SK-N-SH (cell line): ENCODE measurements at regions not wholly inside any gene's neighbourhood (a gene's known extent, or its start where the extent isn't known, plus 50 kb on each side); places are given as distances from the start of the nearest gene placed in this dataset.

Experiments used
- CTCF ChIA-PET: fragments of 300-600, 350-600 bp; formaldehyde crosslinking; extraction: SDS; loops from one replicate; lab custom pipeline; 2021; lab: Yijun Ruan, JAX
- POLR2A ChIA-PET: fragments of 350-600 bp; sonication (Branson Sonifier 250); formaldehyde crosslinking; extraction: SDS; loops from one replicate; lab custom pipeline; 2020; ENCODE audit warnings: antibody characterized with exemption, inconsistent platforms; lab: Yijun Ruan, JAX
- DNase-seq: peaks from one replicate; pipeline ENCODE4 v3.0.0; 2012
- H2AFZ ChIP-seq: fragments of 200-600 bp; sonication (generic); 2 replicates; pipeline ENCODE4 v1.8.1; 2016; ENCODE audit warnings: antibody characterized with exemption, mild to moderate bottlenecking, low read depth
- H3F3A ChIP-seq: fragments of 200-600 bp; sonication (generic); replicated peaks from 2 replicates; pipeline ENCODE3; 2016; ENCODE audit warnings: antibody characterized with exemption, mild to moderate bottlenecking; ENCODE audit not compliant: insufficient read depth
- H3K27ac ChIP-seq, 2 experiments: fragments of 200-500 bp in 1 of 2; fragments of 200-600 bp in 1 of 2; sonication (Bioruptor generic) in 1 of 2; sonication (generic), shearing (Covaris generic) in 1 of 2; 2 replicates each; pipeline versions ENCODE4 v1.5.1 to v1.6.1; 2014 to 2016; ENCODE audit warnings: low read depth in 2 of 2, inconsistent platforms in 1 of 2, low read length in 1 of 2, mild to moderate bottlenecking in 1 of 2, mixed read lengths in 1 of 2
- H3K27me3 ChIP-seq: fragments of 200-600 bp; sonication (generic), shearing (Covaris generic); 2 replicates; pipeline ENCODE4 v1.6.1; 2016; ENCODE audit warnings: mixed run types; ENCODE audit not compliant: insufficient read depth
- H3K36me3 ChIP-seq, 2 experiments: fragments of 200-500 bp in 1 of 2; fragments of 200-600 bp in 1 of 2; sonication (Bioruptor generic) in 1 of 2; sonication (generic) in 1 of 2; replicated peaks in 1 of 2; 2 replicates each; pipeline versions ENCODE3 to v1.5.1; 2014 to 2016; ENCODE audit warnings: low read length in 1 of 2, mild to moderate bottlenecking in 1 of 2; ENCODE audit not compliant: insufficient read depth in 2 of 2, control insufficient read depth in 1 of 2
- H3K4me1 ChIP-seq, 2 experiments: fragments of 200-500 bp in 1 of 2; fragments of 200-600 bp in 1 of 2; sonication (Bioruptor generic) in 1 of 2; sonication (generic), shearing (Covaris generic) in 1 of 2; 2 replicates each; pipeline versions ENCODE4 v1.5.1 to v1.6.1; 2014 to 2016; ENCODE audit warnings: low read depth in 1 of 2, low read length in 1 of 2, mixed run types in 1 of 2; ENCODE audit not compliant: insufficient read depth in 2 of 2, control insufficient read depth in 1 of 2
- H3K4me2 ChIP-seq: fragments of 200-600 bp; sonication (generic), shearing (Covaris generic); 2 replicates; pipeline ENCODE4 v1.6.1; 2017; ENCODE audit warnings: mixed run types
- H3K4me3 ChIP-seq, 2 experiments: fragments of 200-500 bp in 1 of 2; fragments of 200-600 bp in 1 of 2; sonication (Bioruptor generic) in 1 of 2; sonication (generic), shearing (Covaris generic) in 1 of 2; 2 replicates each; pipeline versions ENCODE4 v1.5.1 to v1.8.1; 2014 to 2016; ENCODE audit warnings: low read depth in 2 of 2, inconsistent platforms in 1 of 2, low read length in 1 of 2, mild to moderate bottlenecking in 1 of 2, mixed read lengths in 1 of 2, moderate library complexity in 1 of 2
- H3K79me2 ChIP-seq: fragments of 200-600 bp; sonication (generic); 2 replicates; pipeline ENCODE4 v1.8.1; 2017; ENCODE audit warnings: mild to moderate bottlenecking; ENCODE audit not compliant: insufficient read depth
- H3K9ac ChIP-seq: fragments of 200-600 bp; sonication (generic); 2 replicates; pipeline ENCODE4 v1.6.1; 2017; ENCODE audit warnings: mixed run types
- H3K9me2 ChIP-seq: fragments of 200-600 bp; sonication (generic); 2 replicates; pipeline ENCODE4 v1.6.1; 2017; ENCODE audit warnings: mixed run types
- H3K9me3 ChIP-seq: fragments of 200-600 bp; sonication (generic); 2 replicates; pipeline ENCODE4 v1.6.1; 2017; ENCODE audit warnings: mixed run types, mild to moderate bottlenecking, moderate library complexity
- H4K20me1 ChIP-seq: fragments of 200-600 bp; sonication (generic); 2 replicates; pipeline ENCODE4 v1.6.1; 2017; ENCODE audit warnings: mild to moderate bottlenecking, mixed run types; ENCODE audit not compliant: insufficient read depth
- CHD2 ChIP-seq: fragments of 150-350 bp; IDR thresholded peaks from 2 replicates; pipeline ENCODE4 v1.6.1; 2018; ENCODE audit warnings: low read length; ENCODE audit not compliant: partially characterized antibody
- EP300 ChIP-seq, 2 experiments: IDR thresholded peaks; 2 replicates each; pipeline versions ENCODE4 v1.4.0 to v1.6.1; 2012; ENCODE audit warnings: borderline replicate concordance in 1 of 2, low read depth in 1 of 2, low read length in 1 of 2
- EZH2phosphoT487 ChIP-seq: fragments of 200-600 bp; sonication (generic); IDR thresholded peaks from 2 replicates; pipeline ENCODE4 v1.6.1; 2017; ENCODE audit warnings: low read depth, mixed run types, mild to moderate bottlenecking, antibody characterized with exemption, moderate library complexity, borderline replicate concordance
- FOSL2 ChIP-seq: IDR thresholded peaks from 2 replicates; pipeline ENCODE4 v1.4.0; 2012; ENCODE audit warnings: low read depth, mild to moderate bottlenecking, moderate library complexity, borderline replicate concordance
- GABPA ChIP-seq: IDR thresholded peaks from 2 replicates; pipeline ENCODE4 v1.4.0; 2012; ENCODE audit warnings: low read depth, mild to moderate bottlenecking
- GATA2 ChIP-seq: sonication (generic); formaldehyde crosslinking; IDR thresholded peaks from 2 replicates; pipeline ENCODE4 v1.5.0; 2020; ENCODE audit warnings: mild to moderate bottlenecking, missing genetic modification reagents
- JUND ChIP-seq: IDR thresholded peaks from 2 replicates; pipeline ENCODE4 v1.4.0; 2012
- RCOR1 ChIP-seq: fragments of 150-350 bp; IDR thresholded peaks from 2 replicates; pipeline ENCODE4 v1.6.1; 2017; ENCODE audit warnings: antibody characterized with exemption, low read length
- RFX5 ChIP-seq: IDR thresholded peaks from 2 replicates; pipeline ENCODE4 v1.6.1; 2012; ENCODE audit warnings: mild to moderate bottlenecking, improper control_type of control experiment, low read length
- RXRA ChIP-seq: IDR thresholded peaks from 2 replicates; pipeline ENCODE4 v1.4.0; 2012; ENCODE audit warnings: low read depth, mild to moderate bottlenecking, borderline replicate concordance
- SIN3A ChIP-seq: IDR thresholded peaks from 2 replicates; pipeline ENCODE4 v1.6.1; 2012; ENCODE audit warnings: low read depth, mild to moderate bottlenecking, low read length, moderate library complexity, borderline replicate concordance
- TAF1 ChIP-seq: IDR thresholded peaks from 2 replicates; pipeline ENCODE4 v1.6.1; 2012; ENCODE audit warnings: low read depth, mild to moderate bottlenecking, low read length, moderate library complexity, borderline replicate concordance
- YY1 ChIP-seq: IDR thresholded peaks from 2 replicates; pipeline ENCODE4 v1.4.0; 2012; ENCODE audit warnings: low read depth, mild to moderate bottlenecking
- whole genome bisulfite sequencing: methylation state at CpG from one replicate; pipeline ENCODE4 v1.1.6; 2017; ENCODE audit warnings: low lambda C conversion rate; 5-methylcytosine and 5-hydroxymethylcytosine counted together
- TF ChIP-seq, protein P1 (sequence below): fragments of 150-350 bp; IDR thresholded peaks from 2 replicates; pipeline ENCODE4 v1.6.1; 2017; ENCODE audit warnings: antibody characterized with exemption, low read length, low read depth, borderline replicate concordance
- TF ChIP-seq, protein P2 (sequence below): fragments of 150-350 bp; IDR thresholded peaks from 2 replicates; pipeline ENCODE4 v1.6.1; 2016; ENCODE audit warnings: mild to moderate bottlenecking, low read depth, low read length
- TF ChIP-seq, protein P3 (sequence below): IDR thresholded peaks from 2 replicates; pipeline ENCODE4 v1.4.0; 2012; ENCODE audit warnings: low read depth, borderline replicate concordance
- TF ChIP-seq, protein P4 (sequence below): IDR thresholded peaks from 2 replicates; pipeline ENCODE4; 2012
- TF ChIP-seq, protein P5 (sequence below): IDR thresholded peaks from 2 replicates; pipeline ENCODE4 v1.4.0; 2012; ENCODE audit warnings: low read depth

DNA sequence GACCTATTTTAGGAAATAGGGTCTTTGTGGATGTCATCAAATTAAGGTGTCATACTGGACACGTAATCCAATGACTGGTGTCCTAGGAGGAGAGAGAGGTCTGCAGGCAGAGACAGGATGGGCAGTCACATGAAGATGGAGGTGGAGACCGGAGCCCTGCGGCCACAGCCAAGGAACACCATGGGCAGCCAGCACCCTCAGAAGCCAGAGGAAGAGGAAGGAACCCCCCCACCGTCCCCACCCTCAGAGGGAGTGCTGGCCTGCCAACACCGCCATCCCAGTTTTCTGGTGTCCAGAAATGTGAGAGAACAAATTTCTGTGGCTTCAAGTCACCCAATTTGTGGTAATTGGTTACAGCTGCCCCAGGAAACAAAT, 88.3 kb downstream of the NSUN2 start:
- CTCF ChIA-PET = no interaction called here

More for the DNA sequence above, 88.3 kb downstream of the NSUN2 start:
- no peak for TF ChIP-seq GATA2
- no peak for TF ChIP-seq EP300 (IDR thresholded peaks at IDR 0.05; ENCODE audit: borderline replicate concordance in 1 of 2, low read depth in 1 of 2, low read length in 1 of 2)
- no peak for TF ChIP-seq TAF1
- TF ChIP-seq, protein P1, sequence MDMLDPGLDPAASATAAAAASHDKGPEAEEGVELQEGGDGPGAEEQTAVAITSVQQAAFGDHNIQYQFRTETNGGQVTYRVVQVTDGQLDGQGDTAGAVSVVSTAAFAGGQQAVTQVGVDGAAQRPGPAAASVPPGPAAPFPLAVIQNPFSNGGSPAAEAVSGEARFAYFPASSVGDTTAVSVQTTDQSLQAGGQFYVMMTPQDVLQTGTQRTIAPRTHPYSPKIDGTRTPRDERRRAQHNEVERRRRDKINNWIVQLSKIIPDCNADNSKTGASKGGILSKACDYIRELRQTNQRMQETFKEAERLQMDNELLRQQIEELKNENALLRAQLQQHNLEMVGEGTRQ = no peak
- no peak for TF ChIP-seq GABPA
- no peak for TF ChIP-seq CHD2
- TF ChIP-seq, protein P2, sequence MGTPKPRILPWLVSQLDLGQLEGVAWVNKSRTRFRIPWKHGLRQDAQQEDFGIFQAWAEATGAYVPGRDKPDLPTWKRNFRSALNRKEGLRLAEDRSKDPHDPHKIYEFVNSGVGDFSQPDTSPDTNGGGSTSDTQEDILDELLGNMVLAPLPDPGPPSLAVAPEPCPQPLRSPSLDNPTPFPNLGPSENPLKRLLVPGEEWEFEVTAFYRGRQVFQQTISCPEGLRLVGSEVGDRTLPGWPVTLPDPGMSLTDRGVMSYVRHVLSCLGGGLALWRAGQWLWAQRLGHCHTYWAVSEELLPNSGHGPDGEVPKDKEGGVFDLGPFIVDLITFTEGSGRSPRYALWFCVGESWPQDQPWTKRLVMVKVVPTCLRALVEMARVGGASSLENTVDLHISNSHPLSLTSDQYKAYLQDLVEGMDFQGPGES = no peak
- TF ChIP-seq, protein P3, sequence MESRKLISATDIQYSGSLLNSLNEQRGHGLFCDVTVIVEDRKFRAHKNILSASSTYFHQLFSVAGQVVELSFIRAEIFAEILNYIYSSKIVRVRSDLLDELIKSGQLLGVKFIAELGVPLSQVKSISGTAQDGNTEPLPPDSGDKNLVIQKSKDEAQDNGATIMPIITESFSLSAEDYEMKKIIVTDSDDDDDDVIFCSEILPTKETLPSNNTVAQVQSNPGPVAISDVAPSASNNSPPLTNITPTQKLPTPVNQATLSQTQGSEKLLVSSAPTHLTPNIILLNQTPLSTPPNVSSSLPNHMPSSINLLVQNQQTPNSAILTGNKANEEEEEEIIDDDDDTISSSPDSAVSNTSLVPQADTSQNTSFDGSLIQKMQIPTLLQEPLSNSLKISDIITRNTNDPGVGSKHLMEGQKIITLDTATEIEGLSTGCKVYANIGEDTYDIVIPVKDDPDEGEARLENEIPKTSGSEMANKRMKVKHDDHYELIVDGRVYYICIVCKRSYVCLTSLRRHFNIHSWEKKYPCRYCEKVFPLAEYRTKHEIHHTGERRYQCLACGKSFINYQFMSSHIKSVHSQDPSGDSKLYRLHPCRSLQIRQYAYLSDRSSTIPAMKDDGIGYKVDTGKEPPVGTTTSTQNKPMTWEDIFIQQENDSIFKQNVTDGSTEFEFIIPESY = no peak
- TF ChIP-seq, protein P4, sequence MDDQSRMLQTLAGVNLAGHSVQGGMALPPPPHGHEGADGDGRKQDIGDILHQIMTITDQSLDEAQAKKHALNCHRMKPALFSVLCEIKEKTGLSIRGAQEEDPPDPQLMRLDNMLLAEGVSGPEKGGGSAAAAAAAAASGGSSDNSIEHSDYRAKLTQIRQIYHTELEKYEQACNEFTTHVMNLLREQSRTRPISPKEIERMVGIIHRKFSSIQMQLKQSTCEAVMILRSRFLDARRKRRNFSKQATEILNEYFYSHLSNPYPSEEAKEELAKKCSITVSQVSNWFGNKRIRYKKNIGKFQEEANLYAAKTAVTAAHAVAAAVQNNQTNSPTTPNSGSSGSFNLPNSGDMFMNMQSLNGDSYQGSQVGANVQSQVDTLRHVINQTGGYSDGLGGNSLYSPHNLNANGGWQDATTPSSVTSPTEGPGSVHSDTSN = no peak
- TF ChIP-seq RCOR1 = no peak
- TF ChIP-seq RFX5 = no peak
- no peak for TF ChIP-seq SIN3A
- no peak for TF ChIP-seq FOSL2
- no peak for TF ChIP-seq EZH2phosphoT487
- TF ChIP-seq, protein P5, sequence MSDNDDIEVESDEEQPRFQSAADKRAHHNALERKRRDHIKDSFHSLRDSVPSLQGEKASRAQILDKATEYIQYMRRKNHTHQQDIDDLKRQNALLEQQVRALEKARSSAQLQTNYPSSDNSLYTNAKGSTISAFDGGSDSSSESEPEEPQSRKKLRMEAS = no peak
- no peak for TF ChIP-seq RXRA
- TF ChIP-seq JUND = no peak
- no peak for TF ChIP-seq YY1
- no peaks in the 10 kb centered on the region for H3K79me2 ChIP-seq
- H3K36me3 ChIP-seq = no peaks in the 10 kb centered on the region
- DNase-seq = no peak
- no peak overlapping the region for H3K4me2 ChIP-seq
- 67% methylated on average over 3 of the region's 5 CpGs for WGBS
- no peaks in the 10 kb centered on the region for H3K9me3 ChIP-seq
- H3K4me3 ChIP-seq = no peak overlapping the region
- no peaks in the 10 kb centered on the region for H3F3A ChIP-seq
- no peak overlapping the region for H3K9ac ChIP-seq
- H4K20me1 ChIP-seq = no peaks in the 10 kb centered on the region
- H3K4me1 ChIP-seq = peaks cover 0 to 6% of the 10 kb centered on the region in 2 experiments; a peak in 1 of 4 replicates
- H2AFZ ChIP-seq = no peak overlapping the region
- H3K27ac ChIP-seq = no peak overlapping the region
- no peaks in the 10 kb centered on the region for H3K27me3 ChIP-seq
- no peaks in the 10 kb centered on the region for H3K9me2 ChIP-seq
- POLR2A ChIA-PET = no interaction called here
